B cell (primary cell): ENCODE measurements at regions not wholly inside any gene's neighbourhood (a gene's known extent, or its start where the extent isn't known, plus 50 kb on each side); places are given as distances from the start of the nearest gene placed in this dataset.

Experiments
- EZH2 ChIP-seq: IDR thresholded peaks from 2 replicates; pipeline ENCODE4 v1.6.1; 2012; ENCODE audit warnings: borderline replicate concordance, low read depth, mild to moderate bottlenecking, moderate library complexity, low read length; ENCODE audit not compliant: insufficient read depth, poor library complexity, severe bottlenecking
- TF ChIP-seq, protein P1 (sequence below): fragments of 200-600 bp; IDR thresholded peaks from one replicate; pipeline ENCODE4 v1.8.0; 2022; ENCODE audit warnings: antibody characterized with exemption, mild to moderate bottlenecking

DNA sequence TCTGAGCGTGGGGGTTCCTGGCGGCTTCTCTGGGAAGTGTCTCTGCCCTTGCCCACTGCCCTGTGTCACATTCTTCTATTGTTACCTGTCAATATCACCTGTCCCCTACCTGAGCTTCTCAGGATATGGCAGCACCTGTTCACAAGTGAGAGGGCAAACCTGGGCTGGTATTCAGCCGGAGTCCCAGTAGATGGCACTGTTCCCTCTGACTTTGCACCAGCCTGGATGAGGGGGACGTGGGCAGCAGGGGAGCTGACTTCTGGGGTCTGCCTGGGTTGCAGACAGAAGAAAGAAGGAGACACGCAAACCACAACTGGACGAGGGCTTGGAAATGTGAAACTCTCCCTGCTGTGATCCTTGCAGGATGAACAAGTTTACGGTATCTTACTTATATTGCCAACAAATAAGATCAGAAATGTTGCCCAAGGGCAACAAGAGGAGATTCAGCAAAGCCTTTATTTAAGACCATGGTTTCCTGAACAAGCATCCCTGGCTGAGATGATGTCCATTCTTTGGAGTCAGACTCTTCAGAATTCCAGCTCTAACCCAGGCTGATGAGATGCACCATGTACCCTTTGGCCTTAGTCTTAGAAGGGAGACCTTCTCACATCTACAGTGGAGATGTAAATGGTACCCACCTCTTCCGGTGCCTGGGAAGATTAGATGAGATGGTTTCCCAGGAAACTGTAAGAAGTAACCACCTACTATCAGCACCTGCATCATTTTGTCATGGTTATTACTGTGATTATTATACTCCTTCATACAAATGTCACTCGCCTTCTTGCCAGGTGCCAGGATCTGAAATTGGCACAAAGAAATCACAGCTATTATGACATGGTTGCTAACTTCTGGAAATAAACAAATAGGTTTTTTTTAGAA, 400.0 kb upstream of the CDH4 start:
- TF ChIP-seq, protein P1, sequence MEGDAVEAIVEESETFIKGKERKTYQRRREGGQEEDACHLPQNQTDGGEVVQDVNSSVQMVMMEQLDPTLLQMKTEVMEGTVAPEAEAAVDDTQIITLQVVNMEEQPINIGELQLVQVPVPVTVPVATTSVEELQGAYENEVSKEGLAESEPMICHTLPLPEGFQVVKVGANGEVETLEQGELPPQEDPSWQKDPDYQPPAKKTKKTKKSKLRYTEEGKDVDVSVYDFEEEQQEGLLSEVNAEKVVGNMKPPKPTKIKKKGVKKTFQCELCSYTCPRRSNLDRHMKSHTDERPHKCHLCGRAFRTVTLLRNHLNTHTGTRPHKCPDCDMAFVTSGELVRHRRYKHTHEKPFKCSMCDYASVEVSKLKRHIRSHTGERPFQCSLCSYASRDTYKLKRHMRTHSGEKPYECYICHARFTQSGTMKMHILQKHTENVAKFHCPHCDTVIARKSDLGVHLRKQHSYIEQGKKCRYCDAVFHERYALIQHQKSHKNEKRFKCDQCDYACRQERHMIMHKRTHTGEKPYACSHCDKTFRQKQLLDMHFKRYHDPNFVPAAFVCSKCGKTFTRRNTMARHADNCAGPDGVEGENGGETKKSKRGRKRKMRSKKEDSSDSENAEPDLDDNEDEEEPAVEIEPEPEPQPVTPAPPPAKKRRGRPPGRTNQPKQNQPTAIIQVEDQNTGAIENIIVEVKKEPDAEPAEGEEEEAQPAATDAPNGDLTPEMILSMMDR: no peak
- no peak for TF ChIP-seq EZH2
